Testis (tissue), 2 donors: ENCODE measurements at regions not wholly inside any gene's neighbourhood (a gene's known extent, or its start where the extent isn't known, plus 50 kb on each side); places are given as distances from the start of the nearest gene placed in this dataset.

Experiments
- POLR2A ChIP-seq: fragments of 450-650 bp; IDR thresholded peaks from one replicate; pipeline ENCODE4 v1.6.1; 2017; ENCODE audit warnings: antibody characterized with exemption, mild to moderate bottlenecking, moderate library complexity
- TF ChIP-seq, protein P1 (sequence below), 3 experiments: fragments of 450-650 bp in 2 of 3; fragments of 200-600 bp in 1 of 3; sonication (generic) in 1 of 3; IDR thresholded peaks; one replicate each; pipeline ENCODE4 v1.5.1; 2016 to 2019; ENCODE audit warnings: antibody characterized with exemption in 3 of 3, mild to moderate bottlenecking in 2 of 3, moderate library complexity in 1 of 3

GRCh38 chr7:118862740-118863139, 638.2 kb downstream of the ANKRD7 start:
- TF ChIP-seq, protein P1, sequence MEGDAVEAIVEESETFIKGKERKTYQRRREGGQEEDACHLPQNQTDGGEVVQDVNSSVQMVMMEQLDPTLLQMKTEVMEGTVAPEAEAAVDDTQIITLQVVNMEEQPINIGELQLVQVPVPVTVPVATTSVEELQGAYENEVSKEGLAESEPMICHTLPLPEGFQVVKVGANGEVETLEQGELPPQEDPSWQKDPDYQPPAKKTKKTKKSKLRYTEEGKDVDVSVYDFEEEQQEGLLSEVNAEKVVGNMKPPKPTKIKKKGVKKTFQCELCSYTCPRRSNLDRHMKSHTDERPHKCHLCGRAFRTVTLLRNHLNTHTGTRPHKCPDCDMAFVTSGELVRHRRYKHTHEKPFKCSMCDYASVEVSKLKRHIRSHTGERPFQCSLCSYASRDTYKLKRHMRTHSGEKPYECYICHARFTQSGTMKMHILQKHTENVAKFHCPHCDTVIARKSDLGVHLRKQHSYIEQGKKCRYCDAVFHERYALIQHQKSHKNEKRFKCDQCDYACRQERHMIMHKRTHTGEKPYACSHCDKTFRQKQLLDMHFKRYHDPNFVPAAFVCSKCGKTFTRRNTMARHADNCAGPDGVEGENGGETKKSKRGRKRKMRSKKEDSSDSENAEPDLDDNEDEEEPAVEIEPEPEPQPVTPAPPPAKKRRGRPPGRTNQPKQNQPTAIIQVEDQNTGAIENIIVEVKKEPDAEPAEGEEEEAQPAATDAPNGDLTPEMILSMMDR (IDR thresholded peaks at IDR 0.05): no peak
- TF ChIP-seq POLR2A: no peak
